ENCODE measurements at regions not wholly inside any gene's neighbourhood (a gene's known extent, or its start where the extent isn't known, plus 50 kb on each side); places are given as distances from the start of the nearest gene placed in this dataset.

- H3K27ac ChIP-seq (ENCODE audit: low read depth, low read length): no peak overlapping the region
- TF ChIP-seq EZH2phosphoT487 (IDR thresholded peaks at IDR 0.05; ENCODE audit: borderline replicate concordance, low read length): no peak
- no peak for TF ChIP-seq CTCF (IDR thresholded peaks at IDR 0.05; ENCODE audit: low read depth, low read length, poor library complexity, severe bottlenecking)
- peaks cover 6% of the 10 kb centered on the region for H3K27me3 ChIP-seq (ENCODE audit: control insufficient read depth, low read length)
- no peaks in the 10 kb centered on the region for H3K36me3 ChIP-seq (ENCODE audit: control insufficient read depth, low read length)
- H3K4me3 ChIP-seq (ENCODE audit: low read length): no peak overlapping the region
- no peaks in the 10 kb centered on the region for H3K9me3 ChIP-seq (ENCODE audit: control insufficient read depth, insufficient read depth, low read length)
- no peaks in the 10 kb centered on the region for H3F3A ChIP-seq (ENCODE audit: control insufficient read depth, insufficient read depth)
- no peaks in the 10 kb centered on the region for H3K9me2 ChIP-seq (replicated peaks; ENCODE audit: control insufficient read depth, low read length)
- H4K20me1 ChIP-seq (ENCODE audit: control insufficient read depth, insufficient read depth, low read depth, low read length): no peaks in the 10 kb centered on the region
- no peak overlapping the region for H3K4me2 ChIP-seq (ENCODE audit: low read length)
- no peaks in the 10 kb centered on the region for H3K79me2 ChIP-seq (ENCODE audit: control insufficient read depth, low read length)
- H3K4me1 ChIP-seq (ENCODE audit: control insufficient read depth, low read length): no peaks in the 10 kb centered on the region
These were observed 58.0 kb upstream of the STARD3NL start for GRCh38 chr7:38120076-38120475.

- no peaks in the 10 kb centered on the region for H3K9me3 ChIP-seq (ENCODE audit: control insufficient read depth, insufficient read depth, low read length)
- no peak for TF ChIP-seq EZH2phosphoT487 (IDR thresholded peaks at IDR 0.05; ENCODE audit: borderline replicate concordance, low read length)
- TF ChIP-seq CTCF (IDR thresholded peaks at IDR 0.05; ENCODE audit: low read depth, low read length, poor library complexity, severe bottlenecking): no peak
- no peak overlapping the region for H3K27ac ChIP-seq (ENCODE audit: low read depth, low read length)
- H3K79me2 ChIP-seq (ENCODE audit: control insufficient read depth, low read length): no peaks in the 10 kb centered on the region
- H3K27me3 ChIP-seq (ENCODE audit: control insufficient read depth, low read length): peaks cover 6% of the 10 kb centered on the region
- H3F3A ChIP-seq (ENCODE audit: control insufficient read depth, insufficient read depth): no peaks in the 10 kb centered on the region
- no peaks in the 10 kb centered on the region for H3K36me3 ChIP-seq (ENCODE audit: control insufficient read depth, low read length)
- H4K20me1 ChIP-seq (ENCODE audit: control insufficient read depth, insufficient read depth, low read depth, low read length): no peaks in the 10 kb centered on the region
- no peak overlapping the region for H3K4me2 ChIP-seq (ENCODE audit: low read length)
- H3K4me1 ChIP-seq (ENCODE audit: control insufficient read depth, low read length): no peaks in the 10 kb centered on the region
- H3K9me2 ChIP-seq (replicated peaks; ENCODE audit: control insufficient read depth, low read length): no peaks in the 10 kb centered on the region
- no peak overlapping the region for H3K4me3 ChIP-seq (ENCODE audit: low read length)
These were observed 55.5 kb upstream of the STARD3NL start for GRCh38 chr7:38122501-38122900.

- no peaks in the 10 kb centered on the region for H3K36me3 ChIP-seq (ENCODE audit: control insufficient read depth, low read length)
- H3K4me2 ChIP-seq (ENCODE audit: low read length): no peak overlapping the region
- H4K20me1 ChIP-seq (ENCODE audit: control insufficient read depth, insufficient read depth, low read depth, low read length): no peaks in the 10 kb centered on the region
- no peaks in the 10 kb centered on the region for H3K9me2 ChIP-seq (replicated peaks; ENCODE audit: control insufficient read depth, low read length)
- H3K4me1 ChIP-seq (ENCODE audit: control insufficient read depth, low read length): no peaks in the 10 kb centered on the region
- H3K79me2 ChIP-seq (ENCODE audit: control insufficient read depth, low read length): no peaks in the 10 kb centered on the region
- H3K4me3 ChIP-seq (ENCODE audit: low read length): no peak overlapping the region
- H3K27ac ChIP-seq (ENCODE audit: low read depth, low read length): no peak overlapping the region
- H3K9me3 ChIP-seq (ENCODE audit: control insufficient read depth, insufficient read depth, low read length): no peaks in the 10 kb centered on the region
- H3K27me3 ChIP-seq (ENCODE audit: control insufficient read depth, low read length): peaks cover 4% of the 10 kb centered on the region
- TF ChIP-seq CTCF (IDR thresholded peaks at IDR 0.05; ENCODE audit: low read depth, low read length, poor library complexity, severe bottlenecking) (no peak), EZH2phosphoT487 (IDR thresholded peaks at IDR 0.05; ENCODE audit: borderline replicate concordance, low read length) (no peak)
- H3F3A ChIP-seq (ENCODE audit: control insufficient read depth, insufficient read depth): no peaks in the 10 kb centered on the region
These were observed 54.6 kb upstream of the STARD3NL start for GRCh38 chr7:38123494-38123893.

Data from DOHH2 (cell line).